ENCODE measurements at regions not wholly inside any gene's neighbourhood (a gene's known extent, or its start where the extent isn't known, plus 50 kb on each side); places are given as distances from the start of the nearest gene placed in this dataset.
A peak's percentile ranks its signal among the peaks of the same experiment; 100 is the strongest.
"Not testable (repeated sequence)": the region's sequence is repeated elsewhere in the genome, so short reads cannot be mapped to it uniquely, and the experiment has no call there.

DNA sequence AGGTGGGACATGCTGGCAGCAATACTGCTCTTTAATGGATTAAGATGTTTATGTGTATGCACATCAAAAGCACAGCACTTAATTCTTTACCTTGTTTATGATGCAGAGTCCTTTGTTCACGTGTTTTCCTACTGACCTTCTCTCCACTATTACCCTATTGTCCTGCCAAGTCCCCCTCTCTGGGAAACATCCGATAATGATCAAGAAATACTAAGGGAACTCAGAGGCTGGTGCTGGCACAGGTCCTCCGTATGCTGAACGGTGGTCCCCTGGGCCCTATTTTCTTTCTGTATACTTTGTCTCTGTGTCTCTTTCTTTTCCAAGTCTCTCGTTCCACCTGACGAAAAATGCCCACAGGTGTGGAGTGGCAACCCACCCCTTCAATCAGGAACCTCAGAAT, 84.0 kb upstream of the ALDH3B2 start:
- DNase-seq, result not testable (repeated sequence)

DNA sequence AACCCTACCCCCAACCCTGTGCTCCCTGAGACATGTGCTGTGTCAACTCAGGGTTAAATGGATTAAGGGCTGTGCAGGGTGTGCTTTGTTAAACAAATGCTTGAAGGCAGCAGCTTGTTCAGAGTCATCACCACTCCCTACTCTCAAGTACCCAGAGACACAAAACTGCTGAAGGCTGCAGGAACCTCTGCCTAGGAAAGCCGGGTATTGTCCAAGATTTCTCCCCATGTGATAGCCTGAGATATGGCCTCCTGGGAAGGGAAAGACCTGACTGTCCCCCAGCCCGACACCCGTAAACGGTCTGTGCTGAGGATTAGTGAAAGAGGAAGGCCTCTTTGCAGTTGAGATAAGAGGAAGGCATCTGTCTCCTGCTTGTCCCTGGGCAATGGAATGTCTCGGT, 83.6 kb upstream of the ALDH3B2 start:
- not testable (repeated sequence) for DNase-seq

DNA sequence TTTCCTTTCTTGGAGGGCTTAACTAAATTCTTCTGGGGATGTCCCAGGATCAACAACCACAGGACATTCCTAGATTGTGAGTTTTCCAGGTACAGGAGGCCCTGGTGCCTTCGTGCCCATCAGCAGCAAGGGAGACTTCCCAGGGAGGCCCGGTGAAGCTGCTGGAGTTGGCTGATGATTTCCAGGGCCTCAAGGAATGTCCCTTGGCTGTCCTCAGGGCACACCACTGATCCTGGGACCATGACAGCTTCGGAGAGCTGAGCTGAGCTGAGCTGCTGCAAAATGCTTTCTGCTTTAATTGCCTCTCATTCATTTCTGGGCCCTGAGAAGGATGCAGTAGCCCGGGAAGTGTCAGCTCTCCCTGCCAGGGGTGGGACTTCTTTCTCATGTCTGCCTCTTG, 79.4 kb upstream of the ALDH3B2 start:
- DNase-seq, result not testable (repeated sequence)

DNA sequence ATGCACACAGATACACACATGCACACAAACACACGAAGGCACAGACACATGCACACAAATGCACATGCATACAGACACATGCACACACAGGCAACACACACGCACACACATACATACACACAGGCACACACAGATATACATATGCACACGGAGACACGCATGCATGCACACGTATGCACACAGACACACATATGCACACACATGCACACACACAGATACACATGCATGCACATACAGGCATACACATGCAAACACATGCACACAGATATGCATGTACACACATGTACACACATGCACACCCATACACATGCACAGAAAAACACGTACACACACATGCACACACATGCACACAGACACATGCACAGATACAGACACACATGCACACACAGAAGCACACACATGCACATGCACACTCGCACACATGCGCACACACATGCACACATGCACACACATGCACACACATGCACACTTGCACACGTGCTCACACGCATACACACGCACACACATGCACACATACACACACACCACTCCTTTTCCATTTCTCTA, 70.8 kb upstream of the ALDH3B2 start:
- no peak for DNase-seq

DNA sequence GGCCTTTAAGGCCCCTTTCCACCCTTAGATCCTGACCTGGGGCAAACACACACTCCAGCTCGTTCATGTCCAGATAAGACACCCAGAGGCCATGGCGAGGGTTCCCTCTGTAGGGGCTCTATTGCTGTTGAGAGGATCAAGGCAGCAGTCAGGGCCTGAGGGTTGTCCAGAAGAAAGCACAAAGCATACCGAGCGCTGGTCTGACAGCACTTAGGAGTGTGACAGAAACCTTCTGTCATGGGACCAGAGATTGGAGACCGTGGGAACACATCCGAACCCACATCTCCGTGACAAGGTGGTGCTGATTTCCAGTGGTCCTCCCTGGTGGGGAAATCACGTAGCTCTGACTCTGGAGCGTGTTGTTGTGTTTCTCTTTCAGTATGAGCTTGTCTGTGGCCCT, 69.8 kb upstream of the ALDH3B2 start:
- not testable (repeated sequence) for DNase-seq

DNA sequence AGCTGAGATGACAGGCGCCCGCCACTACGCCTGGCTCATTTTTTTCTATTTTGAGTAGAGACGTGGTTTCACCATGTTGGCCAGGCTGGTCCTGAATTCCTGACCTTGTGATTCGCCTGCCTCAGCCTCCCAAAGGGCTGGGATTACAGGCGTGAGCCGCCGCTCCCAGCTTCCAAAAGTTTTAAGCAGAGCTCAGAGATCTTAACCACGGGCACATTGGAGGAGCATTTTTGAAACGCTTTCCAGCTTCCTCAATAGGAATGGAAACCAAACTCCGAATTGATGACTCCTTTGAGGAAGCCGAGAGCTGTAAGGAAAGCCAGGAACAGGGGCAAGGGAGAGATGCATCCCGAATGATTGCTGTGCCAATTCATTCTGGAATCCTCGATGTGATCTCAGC, 63.8 kb upstream of the ALDH3B2 start:
- DNase-seq, result not testable (repeated sequence)

DNA sequence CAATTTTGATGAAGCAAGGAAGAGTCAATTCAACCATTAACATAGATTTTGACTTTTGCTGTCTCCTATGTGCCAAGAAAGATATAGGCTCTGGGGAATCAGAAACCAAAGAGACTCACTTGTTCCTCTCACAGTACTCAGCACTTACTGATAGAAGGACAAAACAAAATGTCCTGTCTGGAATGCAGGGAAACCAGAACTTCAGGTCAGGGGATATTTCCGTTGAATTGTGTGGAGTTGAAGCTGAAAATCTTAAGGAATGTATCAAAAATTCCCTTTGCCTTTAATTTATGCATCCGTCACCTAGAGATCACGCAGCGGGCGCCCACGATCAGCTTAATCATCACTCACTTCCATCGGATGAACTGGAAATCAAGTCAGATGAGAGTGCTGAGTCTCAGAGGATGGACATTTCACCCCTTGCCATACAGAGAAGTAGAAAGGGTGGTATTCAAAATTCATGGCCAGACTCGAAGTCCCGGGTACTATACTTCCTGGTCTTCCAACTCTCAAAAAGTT, 63.2 kb upstream of the ALDH3B2 start:
- not testable (repeated sequence) for DNase-seq

DNA sequence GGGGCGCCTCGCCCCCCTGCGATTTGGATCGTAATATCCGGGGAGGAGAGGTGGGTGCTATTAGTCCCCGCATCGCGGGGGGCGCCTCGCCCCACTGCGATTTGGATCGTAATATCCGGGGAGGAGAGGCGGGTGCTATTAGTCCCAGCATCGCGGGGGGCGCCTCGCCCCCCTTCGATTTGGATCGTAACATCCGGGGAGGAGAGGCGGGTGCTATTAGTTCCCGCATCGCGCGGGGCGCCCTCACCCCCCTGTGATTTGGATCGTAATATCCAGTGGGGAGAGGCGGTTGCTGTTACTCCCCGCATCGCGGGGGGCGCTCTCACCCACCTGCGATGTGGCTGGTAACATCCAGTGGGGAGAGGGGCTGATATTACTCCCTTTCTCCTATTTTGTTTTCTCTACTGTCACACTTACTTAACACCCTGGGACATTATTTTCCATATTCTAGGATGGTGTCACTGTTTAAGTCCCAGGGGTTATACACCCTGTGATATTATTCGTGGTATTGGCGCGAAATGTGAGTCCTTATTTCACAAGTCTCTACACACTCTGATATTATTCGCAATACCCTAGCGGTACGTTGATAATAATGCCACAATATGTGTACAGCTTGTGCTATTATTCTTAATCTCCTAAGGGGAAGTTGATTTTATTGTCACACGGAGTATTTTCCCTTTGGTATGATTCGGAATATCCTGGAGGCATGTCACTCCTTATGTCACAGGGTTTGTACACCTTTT, 57.8 kb upstream of the ALDH3B2 start:
- DNase-seq, result peak; percentile 47

DNA sequence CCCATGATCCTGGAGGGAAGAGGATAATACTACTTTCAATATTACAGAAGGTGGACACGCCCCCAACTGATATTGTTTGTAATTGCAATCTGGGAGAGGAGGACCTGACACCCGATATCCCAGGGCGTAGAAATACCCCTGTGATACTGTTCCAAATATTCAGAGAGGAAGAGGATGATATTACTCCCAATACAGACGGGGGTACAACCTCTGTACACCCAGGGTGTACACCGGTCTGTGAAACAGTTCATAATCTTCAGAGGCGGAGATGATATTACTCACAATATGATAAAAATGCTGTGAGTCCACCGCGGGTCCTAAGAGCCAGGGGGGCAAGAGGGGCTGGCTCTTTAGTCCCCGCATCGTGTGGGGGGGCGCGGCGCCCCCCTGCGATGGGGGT, 57.2 kb upstream of the ALDH3B2 start:
- no peak for DNase-seq

DNA sequence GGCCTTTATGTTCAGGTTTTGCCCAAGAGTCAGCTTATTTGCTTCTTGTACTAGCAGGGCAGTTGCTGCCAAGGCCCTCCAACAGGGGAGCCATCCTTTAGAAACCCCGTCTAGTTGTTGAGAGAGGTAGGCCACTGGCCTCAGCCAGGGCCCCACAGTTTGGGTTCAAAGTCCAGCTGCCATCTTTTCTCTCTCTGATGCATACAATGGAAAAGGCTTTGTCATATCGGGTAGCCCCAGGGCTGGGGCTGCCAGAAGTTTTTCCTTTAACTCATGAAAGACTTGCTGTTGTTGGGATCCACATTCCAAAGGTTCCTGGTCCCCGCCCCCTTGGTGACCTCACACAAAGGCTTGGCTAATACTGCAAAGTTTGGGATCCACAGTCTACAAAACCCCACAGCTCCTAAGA, 53.7 kb upstream of the ALDH3B2 start:
- DNase-seq, result not testable (repeated sequence)

DNA sequence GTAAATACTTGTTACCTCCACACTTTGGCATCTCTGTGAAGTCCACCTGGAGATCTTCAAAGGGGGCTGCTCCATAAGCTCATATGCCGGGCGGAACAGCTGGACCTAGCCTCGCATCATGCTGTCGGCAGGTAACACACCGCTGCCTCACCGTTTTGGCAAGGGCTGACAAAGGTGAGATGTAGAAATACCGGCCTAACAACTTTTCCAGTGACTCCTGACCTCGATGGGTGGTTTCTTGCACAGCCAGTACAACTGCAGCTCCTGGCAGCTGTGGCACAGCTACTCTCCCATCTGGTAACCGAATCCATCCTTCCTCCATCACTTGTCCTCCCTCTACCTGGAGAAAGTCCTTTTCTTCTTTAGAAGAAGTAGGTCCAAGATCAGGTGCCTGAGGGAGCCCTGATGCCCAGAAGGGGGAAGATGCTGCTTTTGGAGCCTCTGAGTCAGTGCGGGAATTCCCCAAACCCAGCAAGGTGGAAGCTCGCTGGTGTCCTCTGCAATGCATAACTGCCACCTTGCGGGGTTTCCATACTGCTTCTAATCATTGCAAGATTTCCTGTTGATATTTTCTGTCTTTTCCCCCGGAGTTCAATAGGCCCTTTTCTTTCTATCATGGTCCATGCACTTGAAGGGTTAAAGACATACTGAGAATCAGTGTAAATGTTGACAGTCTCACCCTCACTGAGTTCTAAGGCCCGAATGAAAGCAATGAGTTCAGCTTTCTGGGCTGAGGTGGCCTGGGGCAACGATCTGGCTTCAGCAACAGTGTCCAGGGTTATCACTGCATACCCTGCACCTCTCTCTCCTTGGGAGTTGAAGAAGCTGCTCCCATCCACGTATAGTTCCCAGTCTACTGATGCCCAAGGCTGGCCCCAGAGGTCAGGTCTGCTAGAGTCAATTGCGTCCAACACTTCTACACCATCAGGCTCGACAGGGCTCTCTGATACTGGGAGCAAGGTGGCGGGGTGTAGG, 52.9 kb upstream of the ALDH3B2 start:
- peak; percentile 56 for DNase-seq

Data from stimulated activated CD4-positive, alpha-beta T cell treated with anti-CD3 and anti-CD28 coated beads, Interleukin-1b, Interleukin-23, amount 100 ng/mL, for 48 hours (primary cell).